Erythroblast (primary cell): ENCODE measurements at regions not wholly inside any gene's neighbourhood (a gene's known extent, or its start where the extent isn't known, plus 50 kb on each side); places are given as distances from the start of the nearest gene placed in this dataset.

ENCODE experiments used
- GATA1 ChIP-seq: IDR thresholded peaks from 2 replicates; pipeline ENCODE4 v1.6.1; 2011; ENCODE audit warnings: low read depth, mild to moderate bottlenecking, control low read depth, low read length, moderate library complexity
- POLR2A ChIP-seq: IDR thresholded peaks from 2 replicates; pipeline ENCODE4 v1.6.1; 2011; ENCODE audit warnings: mild to moderate bottlenecking, low read length

GRCh38 chr11:90717522-90717921, 494.7 kb upstream of the CHORDC1 start:
- no peak for TF ChIP-seq POLR2A
- no peak for TF ChIP-seq GATA1
